GM12801 (cell line): ENCODE measurements at regions not wholly inside any gene's neighbourhood (a gene's known extent, or its start where the extent isn't known, plus 50 kb on each side); places are given as distances from the start of the nearest gene placed in this dataset.

Experiments used
- CTCF ChIP-seq: IDR thresholded peaks from one replicate; pipeline ENCODE4 v1.5.1; 2011; ENCODE audit warnings: control low read depth; ENCODE audit not compliant: insufficient read length; ENCODE audit errors: extremely low read depth

GRCh38 chr2:163248376-163249253, 410.0 kb upstream of the KCNH7 start:
- no peak for TF ChIP-seq CTCF

GRCh38 chr2:163247847-163248220, 409.3 kb upstream of the KCNH7 start:
- no peak for TF ChIP-seq CTCF

GRCh38 chr2:163247156-163247846, 408.7 kb upstream of the KCNH7 start:
- no peak for TF ChIP-seq CTCF

- no peak for TF ChIP-seq CTCF
Observed at GRCh38 chr2:163246135-163246534, 407.6 kb upstream of the KCNH7 start.

GRCh38 chr2:163236553-163236952, 398.0 kb upstream of the KCNH7 start:
- TF ChIP-seq CTCF = no peak

GRCh38 chr2:163231666-163232065, 393.1 kb upstream of the KCNH7 start:
- TF ChIP-seq CTCF = no peak

- no peak for TF ChIP-seq CTCF
Observed at GRCh38 chr2:163213661-163214081, 375.1 kb upstream of the KCNH7 start.
